Type B pancreatic cell (in vitro differentiated cells): ENCODE measurements at regions not wholly inside any gene's neighbourhood (a gene's known extent, or its start where the extent isn't known, plus 50 kb on each side); places are given as distances from the start of the nearest gene placed in this dataset.

Experiments
- DNase-seq: peaks from one replicate; pipeline ENCODE4 v3.0.0; 2021; ENCODE audit warnings: mixed read lengths; ENCODE audit not compliant: unreplicated experiment; ENCODE audit errors: extremely low spot score
- H3K27ac Mint-ChIP-seq: 2 replicates; pipeline ENCODE4 v1.8.0; 2021; ENCODE audit warnings: mild to moderate bottlenecking, mixed read lengths
- H3K27me3 Mint-ChIP-seq: 2 replicates; pipeline ENCODE4 v1.8.0; 2021; ENCODE audit warnings: mixed read lengths
- H3K36me3 Mint-ChIP-seq: 2 replicates; pipeline ENCODE4 v1.8.0; 2021; ENCODE audit warnings: mixed read lengths
- H3K4me1 Mint-ChIP-seq: one replicate; pipeline ENCODE4 v1.8.0; 2021; ENCODE audit warnings: mixed read lengths; ENCODE audit not compliant: unreplicated experiment
- H3K4me3 Mint-ChIP-seq: 2 replicates; pipeline ENCODE4 v1.8.0; 2021; ENCODE audit warnings: mild to moderate bottlenecking, mixed read lengths
- H3K9me3 Mint-ChIP-seq: 2 replicates; pipeline ENCODE4 v1.8.0; 2021; ENCODE audit warnings: mixed read lengths
- CTCF ChIP-seq: fragments of 200-600 bp; sonication (generic); conservative IDR thresholded peaks from 2 replicates; pipeline ENCODE4 v1.5.0; 2021; ENCODE audit warnings: antibody characterized with exemption, mild to moderate bottlenecking

- no peak for TF ChIP-seq CTCF
- no peak for DNase-seq
- Mint-ChIP-seq H3K4me1 (no peaks in the 10 kb centered on the region), H3K27ac (no peak overlapping the region), H3K27me3 (no peaks in the 10 kb centered on the region), H3K36me3 (no peaks in the 10 kb centered on the region), H3K4me3 (no peak overlapping the region), H3K9me3 (peaks cover 5% of the 10 kb centered on the region)
Measured at GRCh38 chr2:52404046-52404445, 1363.6 kb upstream of the CHAC2 start.

- H3K4me1 Mint-ChIP-seq, result no peaks in the 10 kb centered on the region
- TF ChIP-seq CTCF, result no peak
- no peak overlapping the region for H3K27ac Mint-ChIP-seq
- no peak overlapping the region for H3K4me3 Mint-ChIP-seq
- H3K36me3 Mint-ChIP-seq, result no peaks in the 10 kb centered on the region
- no peaks in the 10 kb centered on the region for H3K27me3 Mint-ChIP-seq
- H3K9me3 Mint-ChIP-seq, result no peaks in the 10 kb centered on the region
- no peak for DNase-seq
Measured at GRCh38 chr2:52402128-52402527, 1365.5 kb upstream of the CHAC2 start.

- Mint-ChIP-seq H3K4me3 (no peak overlapping the region), H3K27me3 (no peaks in the 10 kb centered on the region), H3K27ac (no peak overlapping the region), H3K36me3 (no peaks in the 10 kb centered on the region), H3K9me3 (no peaks in the 10 kb centered on the region), H3K4me1 (no peaks in the 10 kb centered on the region)
- no peak for DNase-seq
- TF ChIP-seq CTCF, result no peak
Measured at GRCh38 chr2:52396836-52397235, 1364.9 kb upstream of the NRXN1 start.

DNA sequence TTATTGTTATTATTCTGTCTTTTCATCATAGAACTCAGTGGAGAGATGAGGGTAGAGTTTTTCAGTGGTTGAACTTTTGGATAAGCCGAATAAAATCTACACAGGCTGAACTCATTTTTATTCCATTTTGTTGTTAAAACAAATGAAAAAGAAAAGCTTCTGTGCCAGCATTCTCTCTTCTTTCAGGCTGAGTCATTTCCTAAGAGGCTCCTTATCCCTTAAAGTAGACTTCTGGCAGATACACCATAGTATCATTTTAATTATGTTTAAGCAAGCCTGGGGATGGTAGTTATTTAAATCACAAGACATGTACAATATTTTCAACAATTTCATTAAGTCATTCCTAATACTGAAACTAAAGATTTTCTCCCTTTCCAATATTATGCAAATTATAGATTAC lies 1364.0 kb upstream of the NRXN1 start:
- no peak for TF ChIP-seq CTCF
- no peak for DNase-seq
- Mint-ChIP-seq H3K4me3 (no peak overlapping the region), H3K27ac (no peak overlapping the region), H3K9me3 (no peaks in the 10 kb centered on the region), H3K27me3 (no peaks in the 10 kb centered on the region), H3K36me3 (no peaks in the 10 kb centered on the region), H3K4me1 (no peaks in the 10 kb centered on the region)

GRCh38 chr2:52391621-52392020 lies 1359.7 kb upstream of the NRXN1 start:
- Mint-ChIP-seq H3K27ac (no peak overlapping the region), H3K9me3 (no peaks in the 10 kb centered on the region), H3K4me3 (no peak overlapping the region), H3K4me1 (no peaks in the 10 kb centered on the region), H3K27me3 (no peaks in the 10 kb centered on the region), H3K36me3 (no peaks in the 10 kb centered on the region)
- TF ChIP-seq CTCF, result no peak
- DNase-seq, result no peak

DNA sequence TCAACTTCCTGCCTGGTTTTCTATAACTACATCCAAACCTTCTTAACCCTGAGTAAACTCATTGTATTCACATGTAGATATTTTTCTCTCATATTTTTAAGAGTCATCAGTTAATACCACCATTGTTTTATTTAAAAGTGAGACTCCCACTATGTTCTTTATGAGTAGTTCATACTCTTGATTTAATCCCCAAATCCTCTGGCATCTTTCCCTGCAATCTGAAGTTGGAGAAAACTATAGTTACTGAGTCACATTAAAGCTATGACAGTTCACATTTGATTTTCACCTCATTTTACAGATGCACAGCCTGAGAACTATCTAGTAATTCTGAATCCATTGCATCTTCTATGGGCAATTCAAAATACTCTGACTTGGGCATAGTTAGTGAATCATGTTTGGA lies 1358.7 kb upstream of the NRXN1 start:
- no peaks in the 10 kb centered on the region for H3K4me1 Mint-ChIP-seq
- TF ChIP-seq CTCF, result no peak
- H3K9me3 Mint-ChIP-seq, result no peaks in the 10 kb centered on the region
- no peaks in the 10 kb centered on the region for H3K27me3 Mint-ChIP-seq
- no peak overlapping the region for H3K27ac Mint-ChIP-seq
- DNase-seq, result no peak
- H3K36me3 Mint-ChIP-seq, result no peaks in the 10 kb centered on the region
- no peak overlapping the region for H3K4me3 Mint-ChIP-seq
